HG03354 (cell line): ENCODE measurements at regions not wholly inside any gene's neighbourhood (a gene's known extent, or its start where the extent isn't known, plus 50 kb on each side); places are given as distances from the start of the nearest gene placed in this dataset.

Experiments used
- ATAC-seq: cut with Tn5 transposase; IDR thresholded peaks from one replicate; pipeline ENCODE4 v1.9.1; 2021; ENCODE audit warnings: mild to moderate bottlenecking; ENCODE audit not compliant: unreplicated experiment, poor library complexity, severe bottlenecking

DNA sequence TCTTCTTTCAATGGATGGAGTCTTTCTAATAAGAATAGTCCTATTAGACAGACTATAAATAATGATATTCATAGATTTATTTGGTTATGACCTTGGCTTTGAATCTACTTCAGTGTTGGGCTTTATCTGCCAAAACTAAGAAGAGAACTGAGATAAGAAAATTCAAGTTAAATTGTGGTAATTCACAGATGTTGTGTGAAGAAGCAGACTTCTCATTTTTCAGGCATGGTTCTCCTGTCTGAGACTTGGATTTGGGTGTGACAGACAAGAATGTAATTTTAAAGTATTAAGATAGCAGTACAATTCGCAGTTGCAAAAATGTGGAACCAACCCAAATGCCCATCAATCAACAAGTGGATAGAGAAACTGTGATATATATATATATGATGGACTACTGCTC lies 124.7 kb downstream of the QPCT start:
- ATAC-seq = no peak

DNA sequence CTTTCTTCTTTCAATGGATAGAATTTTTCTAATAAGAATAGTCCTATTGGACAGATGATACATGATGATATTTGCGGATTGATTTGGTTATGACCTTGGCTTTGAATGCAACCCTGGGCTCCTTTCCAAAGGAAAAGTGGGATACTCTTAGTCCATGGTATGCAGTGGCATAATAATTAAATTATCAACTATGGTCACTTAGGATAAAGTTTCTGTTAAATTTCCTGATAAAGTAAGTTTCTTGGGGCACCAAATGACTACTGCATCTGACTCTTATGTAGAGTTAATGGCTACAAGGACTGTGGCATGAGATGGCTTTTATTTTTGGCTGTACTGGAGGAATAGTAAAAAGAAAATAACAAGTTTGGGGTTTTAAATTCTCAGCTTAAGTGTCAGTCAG lies 126.7 kb downstream of the QPCT start:
- no peak for ATAC-seq

DNA sequence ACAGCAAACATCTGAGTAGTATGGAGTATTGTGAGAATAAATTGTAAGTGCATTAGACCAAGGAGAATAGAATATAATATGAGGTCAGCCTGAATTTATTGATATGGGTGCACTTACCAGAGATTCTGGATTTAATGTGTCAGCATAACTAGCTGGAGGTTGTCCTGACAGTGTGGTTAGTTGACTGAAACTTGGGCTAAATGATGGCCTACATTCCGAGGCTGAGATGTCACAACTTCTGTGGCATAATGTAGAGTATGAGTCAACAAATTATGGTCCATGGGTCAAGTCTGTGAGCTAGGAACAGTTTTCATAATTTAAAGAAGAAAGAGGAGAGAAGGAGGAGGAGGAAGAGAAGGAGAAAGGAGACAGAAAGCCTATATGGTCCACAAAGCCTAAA lies 127.6 kb downstream of the QPCT start:
- no peak for ATAC-seq

DNA sequence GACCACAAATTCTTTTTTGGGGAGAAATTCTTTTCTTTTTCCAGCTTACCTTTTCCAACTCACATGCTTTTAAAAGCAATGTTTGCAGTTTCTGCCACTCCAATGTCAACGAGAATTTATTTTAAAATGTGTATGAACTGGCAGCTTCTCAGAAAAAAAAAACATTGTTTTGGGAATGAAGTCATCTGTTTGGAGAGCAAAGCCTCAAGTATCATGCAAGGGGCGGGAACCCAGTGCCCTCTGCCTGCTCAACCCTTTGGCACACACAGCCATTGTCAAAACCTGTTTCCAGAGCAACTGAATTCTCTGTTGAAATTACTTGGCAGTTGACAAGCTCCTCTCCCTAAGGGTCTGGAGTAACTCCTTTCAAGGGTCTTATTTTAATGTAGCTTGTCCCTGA lies 128.5 kb downstream of the QPCT start:
- no peak for ATAC-seq

DNA sequence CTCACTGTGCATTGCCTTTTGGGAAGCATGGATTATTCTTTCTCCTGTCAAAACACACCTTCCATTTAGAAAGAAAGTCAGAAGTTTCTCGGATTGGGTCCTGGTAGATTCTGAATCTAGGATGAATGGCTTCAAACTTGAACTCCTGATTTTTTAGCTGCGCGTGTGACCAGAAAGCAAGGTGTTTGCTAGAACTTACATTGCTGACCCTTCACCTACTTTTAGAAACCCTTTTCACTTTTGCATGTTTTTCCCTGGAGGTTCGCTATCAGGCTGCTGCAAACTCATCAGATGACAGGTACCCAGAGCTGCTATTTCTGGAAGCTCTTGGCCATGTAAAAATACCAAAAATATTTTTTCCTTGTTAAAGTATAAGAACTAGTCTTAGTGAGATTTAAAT lies 132.0 kb downstream of the QPCT start:
- ATAC-seq = no peak

GRCh38 chr2:37477921-37478320 lies 133.5 kb downstream of the QPCT start:
- ATAC-seq = no peak

GRCh38 chr2:37481244-37481643 lies 136.8 kb downstream of the QPCT start:
- no peak for ATAC-seq

GRCh38 chr2:37489041-37489456 lies 144.6 kb downstream of the QPCT start:
- ATAC-seq = no peak

GRCh38 chr2:37489536-37489935 lies 145.1 kb downstream of the QPCT start:
- no peak for ATAC-seq

GRCh38 chr2:37493425-37493824 lies 149.0 kb downstream of the QPCT start:
- no peak for ATAC-seq

GRCh38 chr2:37499113-37499512 lies 154.7 kb downstream of the QPCT start:
- no peak for ATAC-seq

DNA sequence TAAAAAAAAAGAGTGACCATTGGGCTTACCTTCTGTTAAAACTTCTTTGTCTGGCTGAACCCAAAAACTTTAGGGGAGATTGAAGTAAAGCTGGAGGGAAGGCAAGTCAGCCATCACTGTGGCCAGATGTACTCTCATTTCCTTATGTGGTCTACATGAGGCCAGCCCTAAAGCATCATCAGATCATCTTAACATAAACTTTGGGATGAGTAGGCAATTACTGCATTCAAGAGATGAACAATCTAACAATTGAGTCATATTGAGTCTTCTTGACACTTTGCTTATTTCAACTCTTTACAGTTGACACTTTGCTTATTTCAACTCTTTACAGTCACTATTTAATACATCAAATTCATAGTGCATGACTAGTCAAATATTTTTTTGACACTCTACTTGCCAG lies 155.6 kb downstream of the QPCT start:
- no peak for ATAC-seq

DNA sequence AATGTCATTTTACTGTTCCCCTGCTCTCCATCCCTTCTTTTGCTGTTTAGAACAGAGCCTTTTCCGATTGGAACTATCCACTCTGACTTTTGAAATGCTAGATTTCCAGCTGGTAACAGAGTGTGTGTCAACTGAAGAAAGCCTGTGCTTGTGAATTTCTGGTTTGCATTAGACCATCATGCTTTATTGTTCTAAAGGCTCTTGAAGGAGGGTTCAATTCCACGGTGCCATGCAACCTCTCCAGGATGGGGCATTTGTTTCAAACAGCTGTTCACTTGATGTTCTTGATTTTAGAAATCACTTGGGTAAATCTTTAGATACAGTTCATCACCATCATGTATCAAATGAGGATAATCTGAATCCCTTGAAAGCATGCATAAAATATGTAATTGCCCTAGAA lies 156.7 kb downstream of the QPCT start:
- ATAC-seq = no peak

DNA sequence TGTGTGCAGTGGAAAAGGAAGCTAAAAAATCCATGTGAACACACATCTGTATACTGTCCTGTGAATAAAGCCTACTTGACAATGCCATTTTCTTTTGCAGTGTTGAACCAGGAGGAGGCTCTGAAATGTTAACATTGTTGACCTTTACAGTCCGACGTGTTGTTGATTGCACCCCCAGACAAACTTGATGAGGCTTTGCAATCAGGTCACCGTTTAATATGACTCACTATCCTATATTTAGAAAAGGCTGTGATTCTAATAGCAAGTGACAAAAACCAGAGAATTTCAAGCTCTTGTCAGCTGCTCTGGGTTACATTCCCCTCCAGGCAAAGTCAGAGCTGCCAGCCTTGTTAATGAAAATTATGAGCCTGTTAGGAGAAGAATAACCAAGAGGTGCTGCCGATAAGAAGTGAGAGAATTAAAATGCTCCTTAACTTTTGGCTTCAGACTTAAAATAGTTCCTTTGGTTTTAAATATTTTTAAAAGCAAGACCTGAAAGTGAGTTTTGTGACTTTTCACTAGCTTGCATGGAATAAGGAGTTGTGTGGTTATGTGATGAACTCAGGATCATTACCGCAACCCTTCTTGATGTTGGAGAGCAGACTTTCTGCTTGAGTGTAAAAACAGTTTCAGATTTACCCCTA lies 162.1 kb downstream of the QPCT start:
- no peak for ATAC-seq

- ATAC-seq = no peak
Measured at GRCh38 chr2:37507051-37507410, 162.6 kb downstream of the QPCT start.

GRCh38 chr2:37507703-37508102 lies 163.3 kb downstream of the QPCT start:
- ATAC-seq = no peak

- ATAC-seq = no peak
Measured at GRCh38 chr2:37512971-37513370, 158.5 kb downstream of the CDC42EP3 start.

GRCh38 chr2:37523814-37524362 lies 147.6 kb downstream of the CDC42EP3 start:
- no peak for ATAC-seq

GRCh38 chr2:37526323-37526722 lies 145.1 kb downstream of the CDC42EP3 start:
- ATAC-seq = no peak

- ATAC-seq = no peak
Measured at GRCh38 chr2:37526856-37527255, 144.6 kb downstream of the CDC42EP3 start.

DNA sequence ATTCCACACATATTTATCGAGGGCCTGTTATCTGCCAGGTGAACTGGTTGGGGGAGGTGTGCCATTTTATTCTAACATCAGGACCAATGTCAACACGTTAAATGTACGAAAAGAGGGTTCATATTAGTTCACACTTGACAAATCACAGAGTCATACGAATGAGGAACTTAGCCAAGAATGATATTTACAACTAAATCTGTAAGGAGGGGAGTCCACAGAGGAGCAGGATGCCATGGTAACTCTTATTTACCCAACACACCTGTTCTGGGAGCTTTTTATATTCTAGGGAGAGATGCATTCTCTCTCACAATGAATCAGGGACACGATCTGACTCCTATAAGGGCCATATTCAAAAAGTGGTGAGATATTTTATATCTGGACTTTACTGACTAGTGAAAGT lies 144.1 kb downstream of the CDC42EP3 start:
- ATAC-seq = no peak

- ATAC-seq = no peak
Measured at GRCh38 chr2:37529830-37530415, 141.5 kb downstream of the CDC42EP3 start.
